NCI-H526 (cell line): ENCODE measurements at regions not wholly inside any gene's neighbourhood (a gene's known extent, or its start where the extent isn't known, plus 50 kb on each side); places are given as distances from the start of the nearest gene placed in this dataset.

Experiments used
- DNase-seq, 2 experiments: peaks; one replicate each; lab custom pipeline; 2025; lab: John Stamatoyannopoulos, UW

DNA sequence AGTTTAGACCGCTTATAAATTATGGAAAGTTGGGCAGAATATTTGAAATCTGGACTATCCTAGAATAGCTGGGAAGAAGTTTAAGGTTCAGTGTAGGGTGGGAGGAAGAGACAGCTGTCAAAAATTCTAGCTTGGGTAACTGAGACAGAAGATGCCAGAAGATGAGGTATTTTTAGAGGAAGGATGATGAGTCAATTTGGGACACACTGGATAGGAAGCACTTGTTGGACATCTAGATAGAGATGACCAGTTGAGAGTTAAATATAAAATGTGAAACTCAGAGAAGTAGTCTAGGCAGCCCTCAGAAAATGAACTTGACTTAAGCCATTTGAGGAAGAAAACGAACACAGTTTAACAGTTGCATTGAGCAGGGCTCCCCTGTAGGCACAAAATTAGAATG is 137.9 kb upstream of the MAP9 start:
- DNase-seq: no peak

DNA sequence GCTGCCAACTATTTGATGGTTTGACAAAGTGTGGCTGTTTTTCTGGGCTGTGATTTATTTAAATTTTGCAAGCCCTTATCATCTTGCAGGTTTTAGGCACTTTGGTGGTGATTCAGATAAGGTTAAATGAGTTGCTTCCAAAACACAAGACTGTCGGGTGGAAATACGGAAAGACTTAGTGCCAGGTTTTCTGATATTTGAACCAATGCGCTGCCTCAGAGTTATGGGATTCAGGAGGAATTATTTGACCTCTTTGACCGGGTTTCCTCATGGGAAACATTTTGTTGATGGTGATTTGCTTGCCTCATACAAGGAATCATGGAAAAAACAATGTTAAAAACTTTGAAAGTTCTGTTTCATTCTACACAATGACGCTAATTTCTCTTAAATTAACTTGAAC is 136.1 kb upstream of the MAP9 start:
- no peak for DNase-seq

DNA sequence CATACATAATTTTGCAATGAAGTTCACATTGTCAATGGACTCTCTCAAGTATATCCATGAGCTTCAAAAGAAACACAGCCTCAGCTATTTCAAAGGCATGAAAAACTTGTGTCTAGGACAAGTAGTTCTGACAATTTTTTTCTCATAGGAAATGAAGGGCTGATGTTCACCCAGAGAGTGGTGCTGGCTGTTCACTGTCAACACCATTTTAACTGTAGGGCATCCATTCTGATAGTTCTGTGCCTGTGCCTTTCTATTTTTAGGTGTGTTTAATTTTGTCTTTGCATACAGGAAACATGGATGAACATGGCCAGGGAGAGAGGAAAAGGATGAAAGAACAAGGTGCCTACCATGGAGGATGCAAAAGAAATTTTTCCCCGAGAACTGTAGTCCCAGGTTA is 135.3 kb upstream of the MAP9 start:
- no peak for DNase-seq

DNA sequence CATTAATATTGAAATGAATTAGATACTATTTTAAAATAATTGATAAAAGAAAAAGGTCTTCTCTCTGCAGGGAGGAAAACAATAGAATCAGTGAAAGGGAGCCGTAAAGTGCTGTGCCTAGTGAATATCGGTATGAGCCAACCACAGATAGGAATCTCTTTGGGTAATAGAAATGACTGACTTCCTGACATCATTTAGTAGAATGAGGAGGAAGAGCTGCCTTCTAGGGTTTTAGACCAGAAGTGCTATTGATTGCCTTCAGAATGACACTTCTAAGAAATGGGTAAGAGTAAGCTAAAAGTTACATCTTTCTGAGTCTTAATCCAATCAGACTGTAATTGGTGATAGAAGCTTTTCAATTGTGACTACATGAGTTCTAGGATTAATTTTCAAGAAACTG is 134.0 kb upstream of the MAP9 start:
- no peak for DNase-seq

- no peak for DNase-seq
Observed at GRCh38 chr4:155509555-155509954, 132.8 kb upstream of the MAP9 start.

GRCh38 chr4:155506745-155507144 is 130.0 kb upstream of the MAP9 start:
- no peak for DNase-seq

DNA sequence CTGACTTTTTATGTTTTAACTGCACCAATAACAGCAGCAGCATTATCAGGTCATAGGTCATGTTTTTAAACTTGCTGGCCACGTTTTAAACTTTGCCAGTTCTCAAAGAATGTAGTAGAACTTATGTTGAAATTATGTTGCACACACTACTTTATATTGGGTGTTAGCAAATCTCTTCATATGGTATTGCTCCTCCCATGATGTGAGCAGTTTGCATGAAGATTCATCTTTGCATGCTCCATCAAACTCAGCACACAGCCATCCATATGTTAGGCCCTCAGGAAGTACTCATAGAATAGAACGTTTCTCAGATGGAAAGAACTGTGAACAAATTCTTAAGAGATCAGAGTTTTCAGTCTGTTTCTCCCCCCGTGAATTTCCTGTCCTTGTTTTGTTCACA is 128.6 kb upstream of the MAP9 start:
- no peak for DNase-seq

GRCh38 chr4:155497306-155497705 is 120.5 kb upstream of the MAP9 start:
- DNase-seq: no peak

- DNase-seq: no peak
Observed at GRCh38 chr4:155496294-155496626, 119.5 kb upstream of the MAP9 start.

DNA sequence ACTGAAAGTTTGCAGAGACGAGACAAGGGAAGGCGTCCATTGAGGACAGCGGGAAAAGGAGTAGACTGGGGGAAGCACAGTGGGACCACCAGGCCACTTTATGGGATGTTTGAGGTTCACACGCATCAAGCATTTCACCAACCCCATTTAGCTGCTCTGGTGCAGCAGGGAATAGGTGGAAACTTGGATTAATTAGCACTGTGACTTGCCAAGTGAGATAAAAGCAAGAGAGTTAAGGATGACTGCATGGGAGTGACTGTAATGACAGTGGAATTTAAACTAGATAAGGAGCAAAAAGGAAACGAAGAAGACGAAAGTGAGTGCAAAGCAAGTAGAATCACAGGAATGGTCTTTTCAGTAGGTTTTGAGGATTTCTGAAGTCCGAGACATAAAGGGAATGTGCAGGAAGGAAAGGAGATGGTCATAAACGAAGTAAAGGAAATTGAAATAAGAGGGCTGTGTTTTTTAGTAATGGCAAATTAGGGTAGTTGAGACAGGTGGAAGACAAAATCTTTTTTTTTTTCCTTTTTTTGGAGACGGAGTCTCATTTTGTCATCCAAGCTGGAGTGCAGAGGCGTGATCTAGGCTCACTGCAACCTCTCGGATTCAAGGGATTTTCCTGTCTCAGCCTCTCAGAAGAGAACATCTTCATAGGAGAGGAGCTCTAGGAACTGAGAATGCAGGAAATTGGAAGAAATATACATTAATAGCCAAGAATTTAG is 119.0 kb upstream of the MAP9 start:
- DNase-seq: no peak

DNA sequence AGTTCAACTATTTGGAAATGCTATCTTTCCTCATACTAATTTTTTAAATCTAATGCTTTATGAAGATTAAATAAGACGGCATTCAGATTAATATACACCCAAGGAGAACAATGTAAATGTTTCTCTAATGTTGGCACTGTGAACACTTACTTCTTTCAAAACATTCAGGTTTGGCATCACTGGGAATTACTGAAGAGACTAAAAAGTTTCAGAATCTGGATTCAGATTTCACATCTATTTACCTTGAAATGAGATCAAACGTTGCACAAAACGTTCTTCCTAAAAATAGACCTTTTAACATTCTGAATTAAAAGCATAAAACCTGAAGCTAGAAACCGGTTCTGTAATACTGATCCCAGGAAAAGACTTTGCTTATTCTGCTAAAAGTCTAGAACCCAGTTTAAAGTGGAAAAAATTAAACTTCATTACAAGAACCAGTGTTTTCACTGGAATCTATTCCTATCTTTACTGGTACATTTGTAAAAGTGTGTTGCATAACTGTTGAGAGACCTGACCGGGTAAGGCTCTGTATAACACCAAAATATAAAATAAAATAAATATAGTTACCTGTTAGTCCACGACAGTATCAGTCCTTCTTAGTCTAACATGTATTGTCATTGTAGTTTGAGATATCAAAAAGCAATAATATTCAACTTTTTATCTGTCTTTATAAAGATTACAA is 117.4 kb upstream of the MAP9 start:
- DNase-seq: no peak

- no peak for DNase-seq
Observed at GRCh38 chr4:155491336-155492120, 114.8 kb upstream of the MAP9 start.

DNA sequence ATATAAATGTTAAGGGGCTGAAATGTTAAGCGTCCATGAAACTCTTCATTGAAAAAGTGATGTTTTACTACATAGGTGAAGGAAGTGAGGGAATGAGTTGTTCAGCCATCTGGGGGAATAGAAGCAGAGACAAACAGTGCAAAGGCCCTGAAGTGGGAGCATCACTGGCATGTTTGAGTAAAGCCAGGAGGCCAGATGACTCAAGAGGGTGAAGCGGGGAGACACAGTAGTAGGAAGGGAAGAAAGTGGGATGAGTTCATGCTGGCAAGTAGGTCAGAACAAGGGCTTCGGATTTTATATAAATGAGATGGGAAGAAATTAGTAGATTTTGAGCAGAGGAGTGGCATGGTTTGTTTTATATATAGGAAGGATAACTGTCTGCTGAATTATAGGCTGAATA is 112.5 kb upstream of the MAP9 start:
- DNase-seq: no peak

DNA sequence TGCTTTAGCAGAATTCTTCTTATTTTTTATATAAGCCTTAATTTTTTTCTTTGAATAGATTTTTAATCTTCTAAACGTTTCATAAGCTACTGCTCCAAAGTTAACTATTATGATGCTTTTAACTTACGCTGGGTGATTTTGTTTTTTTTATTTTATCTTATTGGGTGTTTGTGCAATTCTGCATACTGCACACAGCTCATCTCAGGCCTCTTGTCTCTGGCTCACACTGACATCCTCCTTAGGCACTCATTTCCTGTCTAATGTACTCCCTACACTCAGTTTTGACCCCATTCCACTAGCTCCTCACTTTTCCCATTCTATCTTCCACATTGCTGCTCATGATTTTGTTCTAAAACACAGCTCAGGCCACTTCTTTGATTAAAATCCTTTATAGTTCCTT is 111.9 kb upstream of the MAP9 start:
- DNase-seq: no peak

DNA sequence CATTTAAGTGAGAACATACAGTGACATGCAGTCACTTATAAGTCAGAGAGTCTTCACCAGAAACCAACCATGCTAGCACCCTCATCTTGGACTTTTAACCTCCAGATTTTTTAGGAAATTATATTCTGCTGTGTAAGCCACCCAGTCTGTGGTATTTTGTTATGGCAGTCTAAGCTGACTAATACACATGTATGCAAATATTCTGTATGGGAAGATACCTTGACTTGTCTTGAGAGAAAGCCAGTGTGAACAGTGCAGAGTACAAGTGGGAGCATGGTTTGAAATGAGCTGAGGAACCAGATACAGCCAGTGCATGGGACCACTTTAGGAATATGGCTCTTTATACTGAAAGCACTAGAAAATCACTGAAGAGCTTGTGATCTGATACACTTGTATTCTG is 110.4 kb upstream of the MAP9 start:
- no peak for DNase-seq

DNA sequence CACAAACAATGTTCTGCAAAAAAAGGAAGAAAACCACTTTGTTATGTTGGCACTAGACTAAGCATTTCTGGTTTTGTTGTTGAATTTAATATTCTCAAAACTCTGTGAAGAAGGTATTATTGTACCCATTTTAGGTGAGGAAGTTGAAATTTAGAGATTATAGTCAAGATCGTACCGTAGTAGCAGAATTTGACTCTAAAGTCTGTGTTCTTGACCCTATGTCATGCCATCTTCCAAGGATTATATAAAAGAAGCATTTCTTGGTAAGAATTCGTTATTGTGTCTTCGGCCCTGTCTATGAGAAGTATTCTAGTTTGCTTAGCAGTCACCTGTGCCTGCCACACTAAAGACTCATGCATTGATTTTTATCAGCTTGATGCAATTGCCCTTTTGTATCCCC is 104.4 kb upstream of the MAP9 start:
- no peak for DNase-seq

- DNase-seq: no peak
Observed at GRCh38 chr4:155479835-155480234, 103.1 kb upstream of the MAP9 start.

DNA sequence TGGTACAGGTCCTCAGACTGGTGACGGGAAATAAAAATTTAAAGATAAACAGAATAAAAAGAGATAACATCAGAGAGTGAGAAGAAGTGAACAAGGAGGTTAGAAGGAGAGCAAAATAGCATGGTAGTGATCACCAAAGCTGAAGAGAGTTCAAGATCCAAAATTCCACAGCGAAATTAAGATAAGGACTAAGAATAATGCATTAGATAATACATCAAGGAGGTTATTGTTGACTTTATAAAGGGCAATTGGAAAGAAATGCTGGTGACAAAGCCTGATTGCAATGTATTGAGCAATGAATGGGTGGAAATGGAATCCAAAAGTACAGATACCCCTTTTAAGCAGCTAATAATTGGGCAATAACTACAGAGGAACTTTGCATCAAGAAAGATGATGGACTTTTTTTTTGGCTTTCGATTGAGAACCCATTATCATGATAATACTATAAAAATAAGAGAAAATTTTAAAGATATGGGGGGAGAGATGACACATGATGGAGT is 101.6 kb upstream of the MAP9 start:
- no peak for DNase-seq

DNA sequence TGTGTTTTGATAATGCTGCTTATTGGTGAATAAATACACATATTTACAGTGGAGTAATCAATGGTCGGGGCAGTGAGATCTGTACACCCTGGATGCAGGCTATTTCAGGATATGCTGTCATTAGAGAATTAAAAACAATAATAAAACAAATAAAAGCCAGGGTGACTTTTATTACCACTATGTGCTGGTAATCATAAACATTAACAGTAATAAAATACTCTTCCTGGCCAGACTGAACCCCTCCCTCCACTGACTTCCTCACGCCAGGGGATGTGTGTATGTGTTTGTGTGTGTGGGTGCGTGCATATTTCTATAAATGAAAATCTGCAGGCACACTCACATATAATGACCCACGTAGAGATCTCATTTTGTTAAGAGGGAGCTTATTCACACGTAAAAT is 98.0 kb upstream of the MAP9 start:
- DNase-seq: no peak

GRCh38 chr4:155473420-155474095 is 96.8 kb upstream of the MAP9 start:
- DNase-seq: no peak

GRCh38 chr4:155468282-155468681 is 91.5 kb upstream of the MAP9 start:
- no peak for DNase-seq

DNA sequence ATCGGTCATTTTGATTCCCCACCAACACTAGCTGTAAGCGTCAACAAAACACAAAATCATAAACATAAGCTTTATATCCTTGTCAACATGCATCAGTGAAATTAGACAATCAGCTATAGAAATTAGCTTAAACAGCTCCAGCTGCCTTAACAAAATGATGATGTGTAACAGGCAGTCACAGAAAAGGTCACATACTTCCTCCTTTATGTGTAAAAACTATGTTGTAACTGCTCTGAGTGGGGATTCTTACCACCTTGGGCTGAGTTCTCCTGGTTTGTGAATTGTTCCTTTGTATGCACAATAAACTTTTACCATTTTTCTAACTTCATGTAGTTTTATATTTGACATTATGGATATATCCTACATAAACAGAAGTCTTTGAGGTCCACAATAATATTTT is 73.9 kb upstream of the MAP9 start:
- no peak for DNase-seq

- DNase-seq: no peak
Observed at GRCh38 chr4:155445306-155445705, 68.5 kb upstream of the MAP9 start.
